ENCODE measurements at regions not wholly inside any gene's neighbourhood (a gene's known extent, or its start where the extent isn't known, plus 50 kb on each side); places are given as distances from the start of the nearest gene placed in this dataset.

DNA sequence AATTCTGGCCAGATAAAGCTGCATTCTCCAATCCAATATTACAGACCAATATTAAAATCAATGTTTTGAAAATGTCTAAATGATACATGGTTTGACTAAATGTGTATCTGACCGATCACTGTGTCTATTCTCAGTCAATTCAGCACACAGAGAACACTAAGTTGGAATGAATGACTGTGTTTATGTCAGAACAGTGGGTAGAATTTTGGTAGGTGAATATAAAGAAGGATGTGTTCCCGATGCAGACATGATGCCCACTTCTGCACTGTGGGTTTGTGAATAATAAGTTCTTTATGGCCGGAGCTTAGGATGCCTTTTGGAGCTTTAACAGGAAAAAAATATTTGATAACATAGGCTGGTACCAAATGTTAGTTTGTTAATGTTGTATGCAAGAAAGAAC lies 113.2 kb upstream of the GIMD1 start:
- no peak for DNase-seq (ENCODE audit: low read depth)
- H3K36me3 ChIP-seq (ENCODE audit: control insufficient read depth, insufficient read depth, low read length, severe bottlenecking): no peaks in the 10 kb centered on the region
- no peak overlapping the region for H3K4me3 ChIP-seq (ENCODE audit: low read length)
- no peaks in the 10 kb centered on the region for H3K27me3 ChIP-seq (replicated peaks; ENCODE audit: control insufficient read depth, insufficient read depth, low read length)
- H3K9ac ChIP-seq (ENCODE audit: low read length): no peak overlapping the region
- H3K9me3 ChIP-seq (ENCODE audit: control insufficient read depth, low read length): no peaks in the 10 kb centered on the region
- peaks cover 8% of the 10 kb centered on the region for H3K4me1 ChIP-seq (ENCODE audit: control insufficient read depth, insufficient read depth, low read length)

- H3K9ac ChIP-seq (ENCODE audit: low read length): no peak overlapping the region
Observed at GRCh38 chr4:106478152-106478551, 109.6 kb upstream of the GIMD1 start.

DNA sequence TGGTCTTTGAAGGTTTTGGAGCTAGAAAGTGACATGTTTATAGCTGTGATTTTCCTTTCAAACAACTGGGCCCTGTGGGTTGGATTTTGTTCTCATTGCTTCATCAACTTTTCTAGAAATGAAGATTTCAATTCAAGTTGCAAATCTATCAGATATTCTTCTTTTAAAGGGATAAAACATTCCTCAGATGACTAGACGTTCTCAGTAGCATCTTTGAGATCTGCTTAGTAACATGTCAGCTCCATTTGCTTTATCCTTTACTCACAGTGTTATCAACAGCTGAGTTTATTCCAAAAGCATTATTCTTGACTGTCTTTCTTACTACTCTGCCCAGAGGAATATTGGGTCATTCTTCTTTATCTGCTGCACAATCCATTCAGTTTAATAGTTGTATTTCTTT lies 108.2 kb upstream of the GIMD1 start:
- Histone ChIP-seq H3K9ac (ENCODE audit: low read length) (no peak overlapping the region), H3K4me1 (ENCODE audit: control insufficient read depth, insufficient read depth, low read length) (no peaks in the 10 kb centered on the region), H3K36me3 (ENCODE audit: control insufficient read depth, insufficient read depth, low read length, severe bottlenecking) (no peaks in the 10 kb centered on the region), H3K4me3 (ENCODE audit: low read length) (no peak overlapping the region), H3K27me3 (replicated peaks; ENCODE audit: control insufficient read depth, insufficient read depth, low read length) (no peaks in the 10 kb centered on the region), H3K9me3 (ENCODE audit: control insufficient read depth, low read length) (no peaks in the 10 kb centered on the region)
- no peak for DNase-seq (ENCODE audit: low read depth)

More at GRCh38 chr4:106478152-106478551, 109.6 kb upstream of the GIMD1 start:
- Histone ChIP-seq H3K36me3 (ENCODE audit: control insufficient read depth, insufficient read depth, low read length, severe bottlenecking) (no peaks in the 10 kb centered on the region), H3K9me3 (ENCODE audit: control insufficient read depth, low read length) (no peaks in the 10 kb centered on the region), H3K27me3 (replicated peaks; ENCODE audit: control insufficient read depth, insufficient read depth, low read length) (no peaks in the 10 kb centered on the region), H3K4me3 (ENCODE audit: low read length) (no peak overlapping the region), H3K4me1 (ENCODE audit: control insufficient read depth, insufficient read depth, low read length) (no peaks in the 10 kb centered on the region)
- no peak for DNase-seq (ENCODE audit: low read depth)

DNA sequence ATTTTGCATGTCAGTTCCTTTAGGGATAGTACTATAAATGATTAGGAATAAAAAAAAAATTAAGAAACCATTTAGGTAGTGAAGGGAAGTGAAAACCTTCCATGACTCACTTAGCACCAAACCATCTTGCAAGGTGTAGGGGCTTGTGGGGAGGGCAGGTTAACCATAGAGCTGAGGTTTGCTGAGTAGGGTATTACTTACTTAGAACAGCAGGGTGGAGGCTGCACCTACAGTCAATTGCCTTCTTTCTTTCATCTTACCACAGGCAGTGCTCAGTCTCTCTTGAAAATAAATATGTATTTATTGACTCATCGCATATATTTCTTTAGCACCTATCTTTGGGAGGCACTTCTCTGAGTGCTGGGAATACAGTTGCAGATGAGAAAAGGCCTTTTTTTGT lies 104.9 kb upstream of the GIMD1 start:
- Histone ChIP-seq H3K9me3 (ENCODE audit: control insufficient read depth, low read length) (no peaks in the 10 kb centered on the region), H3K4me1 (ENCODE audit: control insufficient read depth, insufficient read depth, low read length) (no peaks in the 10 kb centered on the region), H3K27me3 (replicated peaks; ENCODE audit: control insufficient read depth, insufficient read depth, low read length) (no peaks in the 10 kb centered on the region), H3K9ac (ENCODE audit: low read length) (no peak overlapping the region), H3K36me3 (ENCODE audit: control insufficient read depth, insufficient read depth, low read length, severe bottlenecking) (no peaks in the 10 kb centered on the region), H3K4me3 (ENCODE audit: low read length) (no peak overlapping the region)
- no peak for DNase-seq (ENCODE audit: low read depth)

DNA sequence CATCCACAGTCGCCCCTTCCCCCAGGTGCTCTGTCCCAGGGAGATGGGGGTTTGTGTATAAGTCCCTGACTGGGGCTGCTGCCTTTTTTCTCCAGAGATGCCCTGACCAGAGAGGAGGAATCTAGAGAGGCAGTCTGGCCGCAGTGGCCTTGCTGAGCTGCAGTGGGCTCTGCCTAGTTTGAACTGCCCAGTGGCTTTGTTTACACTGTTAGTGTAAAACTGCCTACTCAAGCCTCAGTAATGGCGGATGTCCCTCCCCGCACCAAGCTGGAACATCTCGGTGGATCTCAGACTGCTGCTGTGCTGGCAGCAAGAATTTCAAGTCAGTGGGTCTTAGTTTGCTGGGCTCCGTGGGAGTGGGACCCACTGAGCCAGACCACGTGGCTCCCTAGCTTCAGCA lies 102.6 kb upstream of the GIMD1 start:
- H3K9me3 ChIP-seq (ENCODE audit: control insufficient read depth, low read length): no peaks in the 10 kb centered on the region
- H3K36me3 ChIP-seq (ENCODE audit: control insufficient read depth, insufficient read depth, low read length, severe bottlenecking): no peaks in the 10 kb centered on the region
- no peak overlapping the region for H3K4me3 ChIP-seq (ENCODE audit: low read length)
- DNase-seq (ENCODE audit: low read depth): no peak
- no peak overlapping the region for H3K9ac ChIP-seq (ENCODE audit: low read length)
- no peaks in the 10 kb centered on the region for H3K27me3 ChIP-seq (replicated peaks; ENCODE audit: control insufficient read depth, insufficient read depth, low read length)
- H3K4me1 ChIP-seq (ENCODE audit: control insufficient read depth, insufficient read depth, low read length): no peaks in the 10 kb centered on the region

DNA sequence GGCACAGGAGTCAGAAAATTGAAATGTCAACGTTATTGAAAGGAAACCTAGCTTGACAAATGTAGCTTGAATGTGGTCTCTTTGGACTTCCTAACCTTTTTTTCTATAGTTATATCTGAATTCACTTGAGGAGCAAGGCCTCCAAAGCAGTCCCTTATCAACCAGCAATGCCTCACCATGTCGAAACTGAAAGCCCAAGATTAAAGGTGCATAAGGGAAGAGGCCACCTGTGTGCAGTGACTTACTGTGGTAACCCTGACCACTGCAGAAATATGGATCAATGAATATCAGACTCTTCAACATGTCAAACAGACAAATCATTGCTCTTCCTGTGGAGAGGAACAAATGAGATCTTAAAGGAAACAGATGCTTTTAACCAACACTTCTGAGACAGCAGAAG lies 95.0 kb upstream of the GIMD1 start:
- no peak overlapping the region for H3K9ac ChIP-seq (ENCODE audit: low read length)
- H3K9me3 ChIP-seq (ENCODE audit: control insufficient read depth, low read length): no peaks in the 10 kb centered on the region
- H3K4me3 ChIP-seq (ENCODE audit: low read length): no peak overlapping the region
- no peaks in the 10 kb centered on the region for H3K27me3 ChIP-seq (replicated peaks; ENCODE audit: control insufficient read depth, insufficient read depth, low read length)
- no peaks in the 10 kb centered on the region for H3K36me3 ChIP-seq (ENCODE audit: control insufficient read depth, insufficient read depth, low read length, severe bottlenecking)
- no peaks in the 10 kb centered on the region for H3K4me1 ChIP-seq (ENCODE audit: control insufficient read depth, insufficient read depth, low read length)
- no peak for DNase-seq (ENCODE audit: low read depth)

- Histone ChIP-seq H3K4me1 (ENCODE audit: control insufficient read depth, insufficient read depth, low read length) (peaks cover 4% of the 10 kb centered on the region), H3K27me3 (replicated peaks; ENCODE audit: control insufficient read depth, insufficient read depth, low read length) (no peaks in the 10 kb centered on the region), H3K9ac (ENCODE audit: low read length) (no peak overlapping the region), H3K4me3 (ENCODE audit: low read length) (no peak overlapping the region), H3K36me3 (ENCODE audit: control insufficient read depth, insufficient read depth, low read length, severe bottlenecking) (no peaks in the 10 kb centered on the region), H3K9me3 (ENCODE audit: control insufficient read depth, low read length) (no peaks in the 10 kb centered on the region)
- DNase-seq (ENCODE audit: low read depth): no peak
Observed at GRCh38 chr4:106454581-106454980, 86.0 kb upstream of the GIMD1 start.

GRCh38 chr4:106454021-106454420 lies 85.4 kb upstream of the GIMD1 start:
- H3K36me3 ChIP-seq (ENCODE audit: control insufficient read depth, insufficient read depth, low read length, severe bottlenecking): no peaks in the 10 kb centered on the region

GRCh38 chr4:106451091-106451490 lies 82.5 kb upstream of the GIMD1 start:
- DNase-seq (ENCODE audit: low read depth): no peak
- peaks cover 4% of the 10 kb centered on the region for H3K4me1 ChIP-seq (ENCODE audit: control insufficient read depth, insufficient read depth, low read length)
- no peak overlapping the region for H3K9ac ChIP-seq (ENCODE audit: low read length)
- no peaks in the 10 kb centered on the region for H3K36me3 ChIP-seq (ENCODE audit: control insufficient read depth, insufficient read depth, low read length, severe bottlenecking)
- H3K9me3 ChIP-seq (ENCODE audit: control insufficient read depth, low read length): peaks cover 8% of the 10 kb centered on the region
- H3K27me3 ChIP-seq (replicated peaks; ENCODE audit: control insufficient read depth, insufficient read depth, low read length): no peaks in the 10 kb centered on the region
- no peak overlapping the region for H3K4me3 ChIP-seq (ENCODE audit: low read length)

More at GRCh38 chr4:106454021-106454420, 85.4 kb upstream of the GIMD1 start:
- Histone ChIP-seq H3K27me3 (replicated peaks; ENCODE audit: control insufficient read depth, insufficient read depth, low read length) (no peaks in the 10 kb centered on the region), H3K9me3 (ENCODE audit: control insufficient read depth, low read length) (no peaks in the 10 kb centered on the region), H3K4me1 (ENCODE audit: control insufficient read depth, insufficient read depth, low read length) (peaks cover 4% of the 10 kb centered on the region), H3K9ac (ENCODE audit: low read length) (no peak overlapping the region), H3K4me3 (ENCODE audit: low read length) (no peak overlapping the region)
- DNase-seq (ENCODE audit: low read depth): no peak

DNA sequence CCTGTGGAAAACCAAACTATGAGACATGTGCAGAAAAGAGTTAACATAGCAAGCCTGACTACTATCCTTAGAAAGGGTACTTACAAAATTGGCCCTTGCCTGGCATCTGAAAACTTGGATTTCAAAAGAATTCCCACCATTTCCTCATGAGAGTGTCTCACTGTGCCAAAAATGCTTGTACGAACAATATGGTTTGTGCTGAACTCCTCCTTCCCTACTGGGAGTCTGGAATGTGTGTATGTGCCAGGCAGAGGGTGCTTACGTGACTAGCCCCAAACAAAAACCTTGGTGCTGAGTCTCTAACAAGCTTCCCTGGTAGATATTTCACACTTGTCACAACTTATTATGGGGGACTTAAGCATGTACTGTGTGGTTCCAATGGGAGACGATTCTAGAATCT lies 81.7 kb upstream of the GIMD1 start:
- Histone ChIP-seq H3K9ac (ENCODE audit: low read length) (no peak overlapping the region), H3K36me3 (ENCODE audit: control insufficient read depth, insufficient read depth, low read length, severe bottlenecking) (no peaks in the 10 kb centered on the region), H3K9me3 (ENCODE audit: control insufficient read depth, low read length) (peaks cover 8% of the 10 kb centered on the region), H3K4me1 (ENCODE audit: control insufficient read depth, insufficient read depth, low read length) (peaks cover 4% of the 10 kb centered on the region), H3K4me3 (ENCODE audit: low read length) (no peak overlapping the region), H3K27me3 (replicated peaks; ENCODE audit: control insufficient read depth, insufficient read depth, low read length) (no peaks in the 10 kb centered on the region)
- no peak for DNase-seq (ENCODE audit: low read depth)

GRCh38 chr4:106444557-106444956 lies 76.0 kb upstream of the GIMD1 start:
- no peaks in the 10 kb centered on the region for H3K36me3 ChIP-seq (ENCODE audit: control insufficient read depth, insufficient read depth, low read length, severe bottlenecking)
- no peak overlapping the region for H3K4me3 ChIP-seq (ENCODE audit: low read length)
- H3K9me3 ChIP-seq (ENCODE audit: control insufficient read depth, low read length): peaks cover 11% of the 10 kb centered on the region
- peak; percentile 27 for DNase-seq (ENCODE audit: low read depth)
- no peaks in the 10 kb centered on the region for H3K4me1 ChIP-seq (ENCODE audit: control insufficient read depth, insufficient read depth, low read length)
- H3K9ac ChIP-seq (ENCODE audit: low read length): no peak overlapping the region
- no peaks in the 10 kb centered on the region for H3K27me3 ChIP-seq (replicated peaks; ENCODE audit: control insufficient read depth, insufficient read depth, low read length)

DNA sequence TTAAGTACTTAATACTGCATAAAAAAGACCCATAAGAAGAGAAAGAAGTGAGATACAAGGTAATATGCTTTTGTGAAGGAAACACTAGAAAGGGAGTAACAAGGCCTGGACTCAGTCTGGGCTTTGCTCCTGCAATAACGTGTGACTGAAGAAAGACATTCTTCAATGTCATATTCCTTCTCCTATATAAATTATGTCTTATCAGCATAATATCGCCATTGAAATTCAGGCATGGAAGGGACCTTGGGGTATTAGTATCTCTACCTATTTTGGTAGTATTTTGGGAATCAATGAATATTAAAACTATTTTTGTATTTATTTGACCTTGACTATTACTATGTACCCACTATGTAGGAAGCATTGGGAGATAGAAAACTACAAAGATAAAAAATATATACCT lies 62.2 kb upstream of the GIMD1 start:
- Histone ChIP-seq H3K4me3 (ENCODE audit: low read length) (no peak overlapping the region), H3K27me3 (replicated peaks; ENCODE audit: control insufficient read depth, insufficient read depth, low read length) (no peaks in the 10 kb centered on the region), H3K36me3 (ENCODE audit: control insufficient read depth, insufficient read depth, low read length, severe bottlenecking) (no peaks in the 10 kb centered on the region), H3K9me3 (ENCODE audit: control insufficient read depth, low read length) (no peaks in the 10 kb centered on the region), H3K4me1 (ENCODE audit: control insufficient read depth, insufficient read depth, low read length) (peaks cover 5% of the 10 kb centered on the region), H3K9ac (ENCODE audit: low read length) (no peak overlapping the region)
- DNase-seq (ENCODE audit: low read depth): no peak

Data from adipocyte (in vitro differentiated cells).